HT-29 (cell line): ENCODE measurements at regions not wholly inside any gene's neighbourhood (a gene's known extent, or its start where the extent isn't known, plus 50 kb on each side); places are given as distances from the start of the nearest gene placed in this dataset. TPM values are rescaled to one million over a fixed set of nuclear protein-coding genes. Genes with fewer than 3 reads are reported as not detected.
"Not testable (repeated sequence)": the region's sequence is repeated elsewhere in the genome, so short reads cannot be mapped to it uniquely, and the experiment has no call there.

ENCODE experiments used
- DNase-seq: peaks from one replicate; pipeline ENCODE4 v3.0.0-alpha.2; 2015; ENCODE audit warnings: low spot score
- small RNA-seq: library from RNA; depleted of rRNA; stranded (forward); fragments of <200 nt; gene quantifications from one replicate; pipeline ENCODE3, GENCODE V24; 2014

DNA sequence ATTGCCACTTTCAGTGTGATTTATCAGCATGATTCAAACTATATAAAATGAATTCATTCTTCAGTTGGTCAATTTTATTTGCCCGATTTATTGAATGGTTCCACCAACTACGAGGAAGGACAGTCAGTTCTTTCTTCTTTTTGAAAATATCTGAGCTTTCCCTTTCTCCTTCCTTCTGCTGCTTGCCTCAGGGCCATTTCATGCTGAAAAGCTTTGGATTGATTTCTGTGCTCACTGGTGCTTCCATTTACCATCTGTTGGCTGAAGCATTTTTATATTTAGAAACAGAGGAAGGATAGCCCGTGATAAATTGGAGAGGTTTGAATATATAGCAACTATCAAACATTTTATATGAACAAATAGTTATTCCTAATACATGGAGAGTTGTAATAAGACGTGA, 68.9 kb upstream of the ADAMTS5 start:
- no peak for DNase-seq

DNA sequence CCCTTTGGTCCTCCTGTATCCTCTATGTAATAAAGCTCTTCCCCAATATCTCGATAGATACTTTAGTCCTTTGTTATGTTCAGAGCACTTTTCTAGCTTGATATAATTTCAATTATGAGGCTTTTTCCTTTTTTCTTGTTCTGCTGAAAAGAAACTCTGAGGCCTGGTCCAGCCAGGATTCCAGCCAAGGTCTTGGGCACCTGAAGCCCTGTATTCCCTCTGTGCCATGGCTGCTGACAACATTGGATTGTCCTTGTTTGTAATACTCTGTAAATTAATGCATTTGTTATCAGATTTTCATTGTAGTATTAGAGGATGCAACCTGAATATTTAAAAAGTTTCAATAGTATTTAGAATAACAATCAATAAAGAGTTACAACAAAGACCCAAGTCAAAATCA, 67.9 kb upstream of the ADAMTS5 start:
- no peak for DNase-seq

DNA sequence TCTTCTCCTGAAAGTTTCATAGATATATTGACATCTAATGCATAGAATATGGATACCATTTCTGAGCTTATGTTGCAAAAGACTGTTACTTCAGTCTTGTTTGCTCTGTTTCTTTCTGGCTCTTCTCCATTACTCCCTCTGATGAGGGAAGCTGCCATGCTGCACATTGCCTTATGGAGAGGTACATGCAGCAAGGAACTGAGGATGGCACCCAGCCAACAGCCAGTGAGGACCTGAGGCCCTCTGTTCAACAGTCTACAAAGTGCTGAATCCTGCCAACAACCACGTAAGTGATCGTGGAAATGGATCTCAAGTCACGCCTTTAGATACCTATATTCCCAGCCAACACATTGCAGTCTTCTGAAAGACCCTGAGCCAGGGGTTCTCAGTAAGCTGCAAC, 66.6 kb upstream of the ADAMTS5 start:
- DNase-seq: no peak

DNA sequence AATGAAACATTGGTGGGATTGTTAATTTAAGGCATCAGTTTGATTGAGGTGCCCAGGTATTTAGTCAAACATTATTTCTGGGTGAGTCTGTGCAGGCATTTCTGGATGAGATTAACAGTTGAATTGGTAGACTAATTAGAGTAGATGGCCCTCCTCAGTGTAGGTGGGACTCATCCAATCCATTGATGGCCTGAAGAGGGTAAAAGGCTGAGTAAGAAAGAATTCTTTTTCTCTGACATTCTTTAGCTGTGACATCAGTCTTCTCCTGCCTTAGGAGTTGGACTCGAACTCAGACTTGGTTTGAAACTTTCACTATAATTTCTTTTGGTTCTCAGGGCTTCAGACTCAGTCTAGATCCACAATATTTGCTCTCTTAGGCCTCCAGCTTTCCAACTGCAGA, 59.6 kb upstream of the ADAMTS5 start:
- DNase-seq: no peak

DNA sequence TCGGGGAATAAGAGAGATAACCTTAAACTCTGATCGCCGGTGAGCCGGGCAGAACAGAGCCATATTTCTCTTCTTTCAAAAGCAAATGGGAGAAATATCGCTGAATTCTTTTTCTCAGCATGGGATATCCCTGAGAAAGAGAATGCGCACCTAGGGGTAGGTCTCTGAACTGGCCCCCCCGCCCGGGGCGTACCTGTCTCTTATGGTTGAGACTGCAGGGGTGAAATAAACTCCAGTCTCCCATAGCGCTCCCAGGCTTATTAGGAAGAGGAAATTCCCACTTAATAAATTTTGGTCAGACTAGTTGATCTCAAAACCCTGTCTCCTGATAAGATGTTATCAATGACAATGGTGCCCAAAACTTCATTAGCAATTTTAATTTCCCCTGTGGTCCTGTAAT, 58.8 kb upstream of the ADAMTS5 start:
- not testable (repeated sequence) for DNase-seq

DNA sequence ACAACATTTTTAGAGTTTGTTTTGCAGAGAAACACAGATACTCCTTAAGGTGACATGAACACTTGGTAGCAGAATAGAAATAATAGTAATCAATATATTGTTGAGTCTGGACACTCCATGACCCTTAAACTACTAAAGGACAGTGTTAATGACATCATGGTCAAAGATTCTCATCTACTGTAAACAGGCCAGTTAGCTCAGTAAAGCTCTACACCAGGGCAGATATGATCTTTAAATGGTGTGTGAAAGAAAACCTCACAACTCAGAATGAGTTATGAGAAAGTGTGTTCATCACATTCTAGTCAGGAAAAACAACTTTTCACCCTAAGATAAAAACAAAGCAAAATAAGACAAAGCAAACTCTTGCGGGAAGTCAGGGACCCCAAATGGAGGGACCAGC, 58.1 kb upstream of the ADAMTS5 start:
- DNase-seq: no peak

DNA sequence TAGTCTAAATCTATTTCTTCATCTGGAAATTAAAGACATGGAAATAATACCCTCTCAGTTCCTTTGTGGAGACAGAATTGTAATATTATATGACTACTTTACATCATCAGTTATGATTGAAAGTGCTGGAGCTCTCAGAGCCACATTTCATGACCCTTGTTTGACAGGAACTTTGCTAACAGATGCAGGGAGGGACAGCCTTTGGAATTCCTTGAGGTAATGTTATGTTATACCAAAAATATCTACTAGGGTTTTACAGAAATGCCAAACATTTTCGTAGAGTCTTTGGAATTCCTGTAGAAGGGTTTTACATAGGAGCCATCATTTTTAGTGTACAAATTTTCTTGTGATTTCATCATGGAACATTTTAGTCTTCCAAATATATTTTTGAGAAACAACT, 57.4 kb upstream of the ADAMTS5 start:
- no peak for DNase-seq

DNA sequence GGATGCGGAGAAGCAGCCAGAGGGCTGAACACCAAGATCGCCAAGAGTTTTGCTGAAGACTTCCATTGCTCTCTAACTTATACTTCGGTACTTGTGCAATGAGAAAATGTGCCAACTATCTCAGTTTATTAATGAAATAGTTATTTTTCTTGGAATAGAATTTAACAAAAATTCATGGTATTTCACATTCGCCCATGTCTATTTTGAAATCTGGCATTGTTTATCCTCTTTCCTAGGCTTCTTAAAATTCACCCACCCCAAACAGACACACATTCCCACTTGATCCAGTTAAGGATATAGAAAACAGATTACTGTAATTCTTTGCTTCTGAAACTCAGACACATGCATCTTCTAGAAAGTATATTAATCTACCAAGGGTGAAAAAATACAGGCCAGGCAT, 56.3 kb upstream of the ADAMTS5 start:
- DNase-seq: no peak

DNA sequence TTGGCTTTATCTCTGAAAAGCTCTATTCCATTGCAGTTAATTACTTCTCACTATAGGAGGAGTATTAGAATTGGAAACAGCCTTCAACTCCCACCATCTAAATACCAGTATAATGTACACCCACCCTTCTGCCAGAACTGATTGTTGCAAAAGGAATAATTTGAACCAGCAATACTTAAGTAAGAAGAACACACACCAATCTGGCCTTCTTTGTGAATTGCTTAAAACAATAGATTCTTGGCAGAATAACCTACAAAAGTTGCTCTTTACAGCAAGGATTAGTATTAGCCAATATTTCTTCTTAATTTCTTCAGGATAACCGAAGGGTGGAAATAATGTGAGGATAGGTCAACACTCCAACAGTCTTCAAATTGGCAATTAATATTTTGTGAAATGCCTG, 54.9 kb upstream of the ADAMTS5 start:
- no peak for DNase-seq

DNA sequence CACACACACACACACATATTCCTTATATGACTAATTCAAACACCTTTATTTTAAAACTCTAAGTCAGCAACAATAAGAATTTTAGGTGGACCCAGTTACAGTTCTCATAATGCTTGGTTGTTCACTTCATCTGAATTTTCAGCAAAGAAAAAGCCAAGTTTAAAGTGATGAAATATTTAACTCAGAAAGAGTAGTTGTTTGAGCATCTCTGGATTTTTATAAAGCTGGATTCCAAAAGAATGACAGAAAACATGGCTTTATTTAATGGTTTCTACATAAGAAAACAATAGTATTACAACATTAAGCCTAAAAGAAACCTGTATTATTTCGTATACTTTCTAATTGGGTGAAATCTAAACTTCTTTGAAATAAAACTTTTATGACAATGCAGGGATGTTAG, 54.2 kb upstream of the ADAMTS5 start:
- DNase-seq: no peak

DNA sequence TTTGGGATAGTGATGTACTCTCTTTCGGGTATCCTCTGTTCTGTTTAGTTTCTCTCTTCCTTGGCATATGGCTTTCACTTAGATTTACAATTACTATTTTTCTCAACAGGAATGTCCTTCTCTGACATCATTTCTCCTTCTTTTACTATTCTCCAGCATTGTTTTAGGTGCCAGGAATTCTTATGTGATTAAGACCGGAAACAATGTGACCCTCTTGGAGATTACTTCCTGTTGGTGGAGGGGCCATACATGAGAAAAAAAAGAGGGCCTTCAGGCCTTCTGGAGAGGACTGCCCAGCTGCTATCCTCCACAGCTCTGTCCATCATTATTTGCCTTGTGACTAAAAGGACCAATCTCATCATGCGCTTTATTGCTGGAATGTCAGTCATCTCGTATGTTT, 50.4 kb upstream of the ADAMTS5 start:
- DNase-seq: no peak

Small RNA genes in the stretch of these regions (small RNA-seq; reads per million reads assigned to genes)
- gene NCSTNP1: not detected
- not detected for gene RF00026
